Mucosa of descending colon (tissue), 3 donors: ENCODE measurements at regions not wholly inside any gene's neighbourhood (a gene's known extent, or its start where the extent isn't known, plus 50 kb on each side); places are given as distances from the start of the nearest gene placed in this dataset.

ENCODE experiments used
- ATAC-seq: fragments of 200-7000 bp; cut with Tn5 transposase; one replicate; pipeline ENCODE4 v1.9.1; 2020; ENCODE audit warnings: mild to moderate bottlenecking, moderate library complexity
- DNase-seq, 3 donors: peaks; one replicate each; pipeline ENCODE4 v3.0.0-alpha.2; 2020
- H3K36me3 ChIP-seq: fragments of 200-600 bp; one replicate; pipeline ENCODE4 v1.8.0; 2021; ENCODE audit warnings: low read depth, mild to moderate bottlenecking
- H3K4me1 ChIP-seq: fragments of 200-600 bp; one replicate; pipeline ENCODE4 v1.8.0; 2021; ENCODE audit warnings: low read depth, mild to moderate bottlenecking
- H3K4me3 ChIP-seq: fragments of 200-600 bp; one replicate; pipeline ENCODE4 v1.8.0; 2021; ENCODE audit warnings: mild to moderate bottlenecking
- H3K9me3 ChIP-seq: fragments of 200-600 bp; one replicate; pipeline ENCODE4 v1.8.0; 2021; ENCODE audit warnings: mild to moderate bottlenecking
- intact Hi-C, 2 donors: fragments of 100-400 bp; cut with DNase I in 1 of 2; cut with micrococcal nuclease in 1 of 2; formaldehyde crosslinking; loops; one replicate each; pipeline versions ENCODE4 v1.11.0 to v1.11.1; 2022; cut with DNase I, micrococcal nuclease
- TF ChIP-seq, protein P1 (sequence below): fragments of 200-600 bp; IDR thresholded peaks from one replicate; pipeline ENCODE4 v1.8.0; 2022; ENCODE audit warnings: antibody characterized with exemption, mild to moderate bottlenecking
- donor health status: DM: no; HTN: no; CAD: no; lungs with moderate emphysema.
- donor health status: DM: no; HTN: no; CAD: no.
- donor health status: DM: no; HTN: yes; CAD: no.

DNA sequence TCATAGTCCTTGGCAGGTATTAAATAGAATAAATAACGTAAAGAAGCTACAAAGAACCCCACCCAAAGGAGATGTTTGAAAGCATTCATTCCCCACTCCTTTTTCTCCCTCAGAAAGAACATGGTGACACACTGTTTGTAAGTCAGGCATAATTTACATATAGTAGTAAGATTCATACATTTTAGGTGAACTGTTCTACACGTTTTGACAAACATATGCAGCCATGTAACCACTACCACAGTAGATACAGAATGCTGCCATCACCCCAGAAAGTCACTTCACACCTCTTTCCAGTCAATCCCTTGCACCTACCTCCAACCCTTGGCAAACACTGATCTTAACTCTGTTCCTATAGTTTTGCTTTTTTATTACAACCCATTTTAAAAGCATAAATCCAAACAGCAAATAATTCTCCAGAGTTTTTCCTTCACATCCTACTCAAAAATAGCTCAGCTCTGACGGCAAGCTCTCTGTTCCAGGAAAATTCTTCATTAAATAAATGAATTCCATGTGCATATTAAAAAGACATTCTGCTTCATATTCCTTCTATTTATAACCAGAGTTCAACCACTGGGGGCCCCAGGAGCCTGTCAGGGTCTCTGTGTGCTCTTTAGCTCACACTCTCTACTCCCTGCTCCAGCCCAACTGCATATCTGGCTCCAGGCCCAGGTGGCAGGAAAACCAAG lies 258.8 kb downstream of the PLPP3 start:
- no peak for ATAC-seq
- intact Hi-C loops = no loop called here
- Histone ChIP-seq H3K4me1 (no peaks in the 10 kb centered on the region), H3K4me3 (no peak overlapping the region), H3K36me3 (no peaks in the 10 kb centered on the region), H3K9me3 (no peaks in the 10 kb centered on the region)
- DNase-seq = no peak
- TF ChIP-seq, protein P1, sequence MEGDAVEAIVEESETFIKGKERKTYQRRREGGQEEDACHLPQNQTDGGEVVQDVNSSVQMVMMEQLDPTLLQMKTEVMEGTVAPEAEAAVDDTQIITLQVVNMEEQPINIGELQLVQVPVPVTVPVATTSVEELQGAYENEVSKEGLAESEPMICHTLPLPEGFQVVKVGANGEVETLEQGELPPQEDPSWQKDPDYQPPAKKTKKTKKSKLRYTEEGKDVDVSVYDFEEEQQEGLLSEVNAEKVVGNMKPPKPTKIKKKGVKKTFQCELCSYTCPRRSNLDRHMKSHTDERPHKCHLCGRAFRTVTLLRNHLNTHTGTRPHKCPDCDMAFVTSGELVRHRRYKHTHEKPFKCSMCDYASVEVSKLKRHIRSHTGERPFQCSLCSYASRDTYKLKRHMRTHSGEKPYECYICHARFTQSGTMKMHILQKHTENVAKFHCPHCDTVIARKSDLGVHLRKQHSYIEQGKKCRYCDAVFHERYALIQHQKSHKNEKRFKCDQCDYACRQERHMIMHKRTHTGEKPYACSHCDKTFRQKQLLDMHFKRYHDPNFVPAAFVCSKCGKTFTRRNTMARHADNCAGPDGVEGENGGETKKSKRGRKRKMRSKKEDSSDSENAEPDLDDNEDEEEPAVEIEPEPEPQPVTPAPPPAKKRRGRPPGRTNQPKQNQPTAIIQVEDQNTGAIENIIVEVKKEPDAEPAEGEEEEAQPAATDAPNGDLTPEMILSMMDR = no peak

DNA sequence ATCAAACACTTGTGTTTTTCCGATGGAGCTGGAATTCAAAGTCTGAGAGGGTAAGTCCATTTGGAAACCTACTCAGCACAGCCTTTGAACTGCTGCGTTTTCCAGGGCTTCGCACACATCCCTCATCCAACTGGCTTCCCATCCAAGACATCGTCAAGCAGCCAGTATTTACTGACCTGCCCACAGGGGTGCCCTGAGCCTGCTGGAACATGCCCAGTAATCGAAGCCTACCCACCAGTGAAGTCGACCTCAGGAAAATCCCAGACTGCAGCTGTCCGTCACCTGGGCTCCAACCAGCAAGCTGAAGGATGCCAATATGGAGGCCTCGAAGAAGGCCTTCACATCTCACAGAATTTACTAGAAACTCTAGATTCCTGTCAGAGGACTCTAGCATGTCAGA lies 261.6 kb downstream of the PLPP3 start:
- DNase-seq (no peak), ATAC-seq (no peak)
- Histone ChIP-seq H3K4me3 (no peak overlapping the region), H3K4me1 (no peaks in the 10 kb centered on the region), H3K9me3 (no peaks in the 10 kb centered on the region), H3K36me3 (no peaks in the 10 kb centered on the region)
- intact Hi-C loops = no loop called here
- TF ChIP-seq, protein P1 = no peak

DNA sequence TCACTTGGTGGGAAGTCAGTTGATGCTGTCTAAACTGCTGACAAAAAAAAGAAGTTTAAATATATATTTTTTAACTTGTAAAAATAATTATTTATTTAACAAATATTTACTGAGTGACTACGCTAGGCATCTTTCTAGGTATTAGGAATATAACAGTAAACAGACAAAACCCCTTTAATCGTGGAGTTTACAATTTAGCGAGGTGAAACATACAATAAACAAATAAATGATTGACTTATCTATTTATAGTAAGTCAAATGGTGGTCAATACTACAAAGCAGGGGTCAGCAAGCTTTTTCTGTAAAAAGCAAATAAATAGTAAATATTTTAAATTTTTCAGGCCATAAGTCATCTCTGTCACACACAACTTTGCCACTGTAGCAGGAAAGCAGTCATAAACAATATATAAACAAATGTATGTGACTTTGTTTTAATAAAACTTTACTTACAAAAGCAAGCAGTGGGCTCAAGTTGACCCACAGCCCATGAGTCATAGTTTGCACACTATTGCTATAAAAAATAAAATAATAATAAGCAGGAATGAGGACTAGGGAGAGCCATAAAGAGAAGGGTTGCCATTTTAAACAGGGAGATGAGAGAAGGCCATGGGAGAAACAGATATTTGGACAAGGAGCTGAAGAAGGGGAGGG lies 263.9 kb downstream of the PLPP3 start:
- ATAC-seq (no peak), DNase-seq (no peak)
- no peaks in the 10 kb centered on the region for H3K9me3 ChIP-seq
- no peaks in the 10 kb centered on the region for H3K36me3 ChIP-seq
- intact Hi-C loops = no loop called here
- no peak overlapping the region for H3K4me3 ChIP-seq
- H3K4me1 ChIP-seq = no peaks in the 10 kb centered on the region
- TF ChIP-seq, protein P1 = no peak

- Histone ChIP-seq H3K36me3 (no peaks in the 10 kb centered on the region), H3K9me3 (no peaks in the 10 kb centered on the region), H3K4me1 (no peaks in the 10 kb centered on the region), H3K4me3 (no peak overlapping the region)
- intact Hi-C loops = no loop called here
- ATAC-seq (no peak), DNase-seq (no peak)
- TF ChIP-seq, protein P1 = no peak
Observed at GRCh38 chr1:56313560-56313959, 265.8 kb downstream of the PLPP3 start.

DNA sequence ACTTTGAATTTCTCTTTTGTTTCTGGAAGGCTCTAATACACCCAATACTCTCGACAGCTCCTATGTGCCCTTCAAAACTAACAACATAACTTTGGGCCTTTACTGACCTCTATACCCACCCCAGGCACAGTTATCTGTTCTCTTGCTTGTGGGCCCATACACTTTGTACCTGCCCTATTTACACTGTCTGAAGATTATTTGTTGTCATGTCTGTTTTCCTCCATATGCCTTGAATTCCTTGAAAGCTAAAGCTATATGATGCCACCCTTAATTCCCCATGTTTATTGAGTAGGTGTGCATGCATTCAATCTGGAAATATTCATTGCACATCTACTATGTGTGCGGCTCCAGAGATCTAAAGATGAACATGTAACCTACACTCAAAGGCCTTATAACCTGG lies 267.6 kb downstream of the PLPP3 start:
- H3K36me3 ChIP-seq = no peaks in the 10 kb centered on the region
- ATAC-seq = no peak
- no peak for DNase-seq

More for the DNA sequence above, 267.6 kb downstream of the PLPP3 start:
- TF ChIP-seq, protein P1 = no peak
- Histone ChIP-seq H3K9me3 (no peaks in the 10 kb centered on the region), H3K4me3 (no peak overlapping the region), H3K4me1 (no peaks in the 10 kb centered on the region)
- intact Hi-C loops = no loop called here
